GM21367 (cell line): ENCODE measurements at regions not wholly inside any gene's neighbourhood (a gene's known extent, or its start where the extent isn't known, plus 50 kb on each side); places are given as distances from the start of the nearest gene placed in this dataset.

Source experiments
- ATAC-seq: cut with Tn5 transposase; IDR thresholded peaks from one replicate; pipeline ENCODE4 v1.9.1; 2021; ENCODE audit not compliant: unreplicated experiment

GRCh38 chr12:115407723-115408122 lies 723.7 kb upstream of the TBX3 start:
- ATAC-seq: no peak

- ATAC-seq: no peak
Measured at GRCh38 chr12:115407036-115407435, 723.1 kb upstream of the TBX3 start.

- no peak for ATAC-seq
Measured at GRCh38 chr12:115405471-115405860, 721.5 kb upstream of the TBX3 start.

GRCh38 chr12:115404761-115405470 lies 720.9 kb upstream of the TBX3 start:
- ATAC-seq: no peak

GRCh38 chr12:115403689-115404088 lies 719.7 kb upstream of the TBX3 start:
- no peak for ATAC-seq

- ATAC-seq: no peak
Measured at GRCh38 chr12:115403253-115403652, 719.3 kb upstream of the TBX3 start.

GRCh38 chr12:115402443-115403180 lies 718.6 kb upstream of the TBX3 start:
- ATAC-seq: no peak

GRCh38 chr12:115401761-115402160 lies 717.8 kb upstream of the TBX3 start:
- no peak for ATAC-seq

- ATAC-seq: no peak
Measured at GRCh38 chr12:115400011-115400410, 716.0 kb upstream of the TBX3 start.

- no peak for ATAC-seq
Measured at GRCh38 chr12:115398311-115398781, 714.4 kb upstream of the TBX3 start.

GRCh38 chr12:115396567-115396966 lies 712.6 kb upstream of the TBX3 start:
- ATAC-seq: no peak

GRCh38 chr12:115394496-115395220 lies 710.7 kb upstream of the TBX3 start:
- no peak for ATAC-seq

GRCh38 chr12:115388139-115388538 lies 704.2 kb upstream of the TBX3 start:
- ATAC-seq: no peak

GRCh38 chr12:115387467-115387901 lies 703.5 kb upstream of the TBX3 start:
- no peak for ATAC-seq

- no peak for ATAC-seq
Measured at GRCh38 chr12:115386946-115387345, 703.0 kb upstream of the TBX3 start.

- ATAC-seq: no peak
Measured at GRCh38 chr12:115385141-115385540, 701.2 kb upstream of the TBX3 start.

- no peak for ATAC-seq
Measured at GRCh38 chr12:115384391-115384790, 700.4 kb upstream of the TBX3 start.

- no peak for ATAC-seq
Measured at GRCh38 chr12:115383668-115384067, 699.7 kb upstream of the TBX3 start.

GRCh38 chr12:115382681-115383080 lies 698.7 kb upstream of the TBX3 start:
- ATAC-seq: no peak

- no peak for ATAC-seq
Measured at GRCh38 chr12:115380546-115381120, 696.7 kb upstream of the TBX3 start.

GRCh38 chr12:115378291-115378690 lies 694.3 kb upstream of the TBX3 start:
- no peak for ATAC-seq
